ENCODE measurements at regions not wholly inside any gene's neighbourhood (a gene's known extent, or its start where the extent isn't known, plus 50 kb on each side); places are given as distances from the start of the nearest gene placed in this dataset.

DNA sequence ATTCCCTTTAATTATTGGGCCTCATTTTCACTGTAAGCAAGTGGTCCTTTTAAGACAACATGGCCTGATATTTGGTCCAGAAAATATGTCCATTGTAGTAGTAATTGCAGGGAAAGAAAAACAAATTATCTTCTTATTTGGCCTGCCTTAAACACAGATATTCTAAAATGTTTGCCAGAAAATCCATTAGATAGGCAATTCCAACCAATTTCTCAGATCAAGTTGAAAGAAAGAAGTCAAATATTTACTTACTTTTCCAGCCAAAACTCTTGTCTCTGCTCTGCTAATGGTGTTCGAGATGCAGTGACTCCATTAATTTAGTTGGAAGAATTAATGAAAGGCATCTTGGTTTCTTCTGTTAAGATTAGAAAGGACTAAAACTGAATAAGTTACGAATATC, 757.3 kb upstream of the IGFBP3 start:
- TF ChIP-seq FOXP2 (optimal IDR thresholded peaks at IDR 0.05; ENCODE audit: borderline replicate concordance, extremely low read depth, extremely low read length, insufficient read depth) (no peak), TAF1 (IDR thresholded peaks at IDR 0.05; ENCODE audit: borderline replicate concordance, insufficient read depth, low read length) (no peak), POLR2AphosphoS5 (IDR thresholded peaks at IDR 0.05; ENCODE audit: low read depth, low read length) (no peak), SIN3A (IDR thresholded peaks at IDR 0.05; ENCODE audit: borderline replicate concordance, insufficient read depth, low read length) (no peak)
- TF ChIP-seq, protein P1, sequence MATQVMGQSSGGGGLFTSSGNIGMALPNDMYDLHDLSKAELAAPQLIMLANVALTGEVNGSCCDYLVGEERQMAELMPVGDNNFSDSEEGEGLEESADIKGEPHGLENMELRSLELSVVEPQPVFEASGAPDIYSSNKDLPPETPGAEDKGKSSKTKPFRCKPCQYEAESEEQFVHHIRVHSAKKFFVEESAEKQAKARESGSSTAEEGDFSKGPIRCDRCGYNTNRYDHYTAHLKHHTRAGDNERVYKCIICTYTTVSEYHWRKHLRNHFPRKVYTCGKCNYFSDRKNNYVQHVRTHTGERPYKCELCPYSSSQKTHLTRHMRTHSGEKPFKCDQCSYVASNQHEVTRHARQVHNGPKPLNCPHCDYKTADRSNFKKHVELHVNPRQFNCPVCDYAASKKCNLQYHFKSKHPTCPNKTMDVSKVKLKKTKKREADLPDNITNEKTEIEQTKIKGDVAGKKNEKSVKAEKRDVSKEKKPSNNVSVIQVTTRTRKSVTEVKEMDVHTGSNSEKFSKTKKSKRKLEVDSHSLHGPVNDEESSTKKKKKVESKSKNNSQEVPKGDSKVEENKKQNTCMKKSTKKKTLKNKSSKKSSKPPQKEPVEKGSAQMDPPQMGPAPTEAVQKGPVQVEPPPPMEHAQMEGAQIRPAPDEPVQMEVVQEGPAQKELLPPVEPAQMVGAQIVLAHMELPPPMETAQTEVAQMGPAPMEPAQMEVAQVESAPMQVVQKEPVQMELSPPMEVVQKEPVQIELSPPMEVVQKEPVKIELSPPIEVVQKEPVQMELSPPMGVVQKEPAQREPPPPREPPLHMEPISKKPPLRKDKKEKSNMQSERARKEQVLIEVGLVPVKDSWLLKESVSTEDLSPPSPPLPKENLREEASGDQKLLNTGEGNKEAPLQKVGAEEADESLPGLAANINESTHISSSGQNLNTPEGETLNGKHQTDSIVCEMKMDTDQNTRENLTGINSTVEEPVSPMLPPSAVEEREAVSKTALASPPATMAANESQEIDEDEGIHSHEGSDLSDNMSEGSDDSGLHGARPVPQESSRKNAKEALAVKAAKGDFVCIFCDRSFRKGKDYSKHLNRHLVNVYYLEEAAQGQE (IDR thresholded peaks at IDR 0.05; ENCODE audit: insufficient read depth in 1 of 2, low read depth in 2 of 2, low read length in 2 of 2): no peak

DNA sequence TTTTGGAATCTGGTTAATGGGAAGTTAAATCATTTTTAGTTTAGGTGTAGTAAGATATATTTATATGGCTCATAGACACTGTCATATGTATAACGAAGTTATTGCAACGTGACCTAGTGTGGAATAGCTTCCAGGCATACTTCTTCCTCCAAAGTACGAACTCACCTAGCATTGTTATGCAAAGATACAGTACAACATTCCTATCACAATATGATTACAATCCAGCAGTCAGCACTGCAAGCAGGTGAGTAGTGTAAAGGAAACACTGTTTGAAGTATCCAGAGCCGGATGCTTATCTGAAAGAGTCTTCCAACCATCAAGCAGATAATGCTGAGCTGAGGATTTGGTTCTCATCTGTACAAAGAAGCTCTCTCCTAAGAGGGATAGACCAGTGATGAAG, 754.4 kb upstream of the IGFBP3 start:
- no peak for TF ChIP-seq SIN3A (IDR thresholded peaks at IDR 0.05; ENCODE audit: borderline replicate concordance, insufficient read depth, low read length)
- TF ChIP-seq TAF1 (IDR thresholded peaks at IDR 0.05; ENCODE audit: borderline replicate concordance, insufficient read depth, low read length): no peak

DNA sequence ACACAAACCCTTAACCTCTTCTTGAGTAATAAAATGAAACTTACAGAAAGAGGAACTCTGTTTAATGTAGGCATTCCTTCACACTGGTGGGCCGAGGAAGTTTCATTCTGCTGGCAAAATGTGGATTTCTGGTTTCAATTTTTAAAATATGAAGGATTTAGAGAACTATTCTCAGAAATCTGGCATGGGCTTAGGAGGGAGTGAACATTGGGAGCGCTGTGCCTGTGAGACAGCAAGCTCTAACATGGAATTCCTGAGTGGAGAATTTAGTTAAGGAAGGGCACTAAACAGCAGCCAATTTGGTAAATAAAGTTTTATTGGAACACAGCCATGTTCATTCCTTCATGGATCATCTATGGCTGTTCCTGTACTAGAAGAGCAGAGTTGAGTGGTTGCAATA, 751.8 kb upstream of the IGFBP3 start:
- TF ChIP-seq POLR2AphosphoS5 (IDR thresholded peaks at IDR 0.05; ENCODE audit: low read depth, low read length): no peak
- TF ChIP-seq SIN3A (IDR thresholded peaks at IDR 0.05; ENCODE audit: borderline replicate concordance, insufficient read depth, low read length): no peak
- TF ChIP-seq, protein P1 (IDR thresholded peaks at IDR 0.05; ENCODE audit: insufficient read depth in 1 of 2, low read depth in 2 of 2, low read length in 2 of 2): no peak
- no peak for TF ChIP-seq FOXP2 (optimal IDR thresholded peaks at IDR 0.05; ENCODE audit: borderline replicate concordance, extremely low read depth, extremely low read length, insufficient read depth)
- no peak for TF ChIP-seq TAF1 (IDR thresholded peaks at IDR 0.05; ENCODE audit: borderline replicate concordance, insufficient read depth, low read length)

DNA sequence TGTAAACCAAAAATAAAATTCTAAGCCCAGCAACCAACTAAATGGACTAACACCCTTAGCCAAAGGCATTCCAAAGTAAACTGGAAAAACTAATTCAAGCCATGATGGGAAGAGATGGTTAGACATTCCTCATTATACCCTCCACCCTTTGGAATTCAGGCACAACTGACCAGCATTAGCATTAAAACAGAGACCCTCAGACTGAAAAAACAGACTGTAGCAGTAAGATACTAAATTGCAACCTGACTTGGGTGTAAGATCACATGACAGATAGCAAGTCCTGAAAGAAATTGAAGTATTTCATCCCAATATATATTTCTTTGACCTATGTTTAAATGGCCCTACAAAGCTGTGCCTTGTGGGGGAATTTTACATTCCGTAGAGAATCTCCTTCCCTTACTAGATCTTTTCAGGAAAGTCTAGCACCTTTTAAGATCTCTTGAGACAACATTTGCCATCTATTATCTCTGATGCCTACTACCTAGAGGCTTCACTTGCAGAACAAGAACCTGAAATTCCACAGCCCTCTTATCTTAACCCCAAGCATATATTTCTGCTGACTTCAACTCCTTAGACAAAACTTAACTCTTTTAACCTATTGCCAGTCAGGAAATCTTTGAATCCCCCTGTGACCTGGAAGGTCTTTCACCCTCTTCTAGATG, 750.2 kb upstream of the IGFBP3 start:
- no peak for TF ChIP-seq TAF1 (IDR thresholded peaks at IDR 0.05; ENCODE audit: borderline replicate concordance, insufficient read depth, low read length)
- TF ChIP-seq, protein P1 (IDR thresholded peaks at IDR 0.05; ENCODE audit: insufficient read depth in 1 of 2, low read depth in 2 of 2, low read length in 2 of 2): no peak

DNA sequence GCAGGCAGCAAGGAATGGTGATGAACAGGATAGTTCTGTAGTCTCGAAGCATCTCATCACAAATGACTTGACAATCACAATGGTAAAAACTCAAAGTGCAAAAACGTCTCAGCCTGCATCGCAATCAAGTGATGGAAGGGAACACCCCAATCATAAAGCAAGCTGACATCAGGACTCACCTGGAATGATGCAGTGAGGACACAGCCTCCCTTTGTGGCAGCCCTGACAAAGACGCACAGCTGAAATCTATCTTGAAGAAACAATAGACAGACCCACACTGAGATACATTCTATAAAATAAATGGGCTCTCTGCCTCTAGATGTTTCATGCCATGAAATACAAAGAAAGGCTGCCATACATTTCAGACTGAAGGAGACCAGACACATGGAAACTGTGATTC, 748.0 kb upstream of the IGFBP3 start:
- TF ChIP-seq POLR2AphosphoS5 (IDR thresholded peaks at IDR 0.05; ENCODE audit: low read depth, low read length): no peak
- TF ChIP-seq, protein P1 (IDR thresholded peaks at IDR 0.05; ENCODE audit: insufficient read depth in 1 of 2, low read depth in 2 of 2, low read length in 2 of 2): no peak
- no peak for TF ChIP-seq SIN3A (IDR thresholded peaks at IDR 0.05; ENCODE audit: borderline replicate concordance, insufficient read depth, low read length)
- no peak for TF ChIP-seq TAF1 (IDR thresholded peaks at IDR 0.05; ENCODE audit: borderline replicate concordance, insufficient read depth, low read length)
- no peak for TF ChIP-seq FOXP2 (optimal IDR thresholded peaks at IDR 0.05; ENCODE audit: borderline replicate concordance, extremely low read depth, extremely low read length, insufficient read depth)
